MCF 10A (cell line): ENCODE measurements at regions not wholly inside any gene's neighbourhood (a gene's known extent, or its start where the extent isn't known, plus 50 kb on each side); places are given as distances from the start of the nearest gene placed in this dataset.
A peak's percentile ranks its signal among the peaks of the same experiment; 100 is the strongest.

Experiments used
- BruUV-seq: library from RNA; stranded (reverse); fragments of 400-500 nt; replicated peaks from 2 replicates; lab custom pipeline; 2021; lab: Mats Ljungman, UMichigan
- CTCF ChIA-PET: fragments of 300-600 bp; sonication (Branson Sonifier 250); formaldehyde crosslinking; extraction: SDS; loops from one replicate; lab custom pipeline; 2021; ENCODE audit warnings: antibody characterized with exemption, inconsistent platforms; lab: Yijun Ruan, JAX
- POLR2A ChIA-PET: fragments of 300-600, 350-650 bp; sonication (Branson Sonifier 250); formaldehyde crosslinking; extraction: SDS; loops from one replicate; lab custom pipeline; 2020; ENCODE audit warnings: antibody characterized with exemption, inconsistent platforms; lab: Yijun Ruan, JAX
- DNase-seq: peaks from one replicate; pipeline ENCODE4 v3.0.0-alpha.2; 2018; ENCODE audit not compliant: unreplicated experiment
- H3K27ac Mint-ChIP-seq: one replicate; pipeline ENCODE4 v1.8.0; 2022; ENCODE audit warnings: mild to moderate bottlenecking, low read depth, mixed read lengths; ENCODE audit not compliant: unreplicated experiment
- H3K27me3 Mint-ChIP-seq: one replicate; pipeline ENCODE4 v1.8.0; 2022; ENCODE audit warnings: mixed read lengths; ENCODE audit not compliant: insufficient read depth, unreplicated experiment
- H3K36me3 Mint-ChIP-seq: one replicate; pipeline ENCODE4 v1.8.0; 2022; ENCODE audit warnings: mild to moderate bottlenecking, moderate library complexity, mixed read lengths; ENCODE audit not compliant: insufficient read depth, unreplicated experiment
- H3K4me1 Mint-ChIP-seq: one replicate; pipeline ENCODE4 v1.8.0; 2022; ENCODE audit warnings: mixed read lengths; ENCODE audit not compliant: insufficient read depth, unreplicated experiment
- H3K4me3 Mint-ChIP-seq: one replicate; pipeline ENCODE4 v1.8.0; 2022; ENCODE audit warnings: mild to moderate bottlenecking, moderate library complexity, mixed read lengths; ENCODE audit not compliant: unreplicated experiment
- H3K9me3 Mint-ChIP-seq: one replicate; pipeline ENCODE4 v1.8.0; 2022; ENCODE audit warnings: mixed read lengths; ENCODE audit not compliant: unreplicated experiment
- CTCF ChIP-seq: fragments of 200-600 bp; IDR thresholded peaks from one replicate; pipeline ENCODE4 v1.8.0; 2022; ENCODE audit warnings: antibody characterized with exemption, mild to moderate bottlenecking; ENCODE audit not compliant: unreplicated experiment
- intact Hi-C: fragments of 100-400 bp; cut with micrococcal nuclease; formaldehyde crosslinking; loops from 2 replicates; pipeline ENCODE4 v1.14.1; 2022

GRCh38 chr14:97005934-97006333 is 208.8 kb downstream of the VRK1 start:
- intact Hi-C loops, result no loop called here
- ChIA-PET CTCF (no interaction called here), POLR2A (no interaction called here)
- no peak overlapping the region for H3K4me3 Mint-ChIP-seq
- TF ChIP-seq CTCF, result no peak
- no peaks in the 10 kb centered on the region for H3K4me1 Mint-ChIP-seq
- H3K27ac Mint-ChIP-seq, result no peak overlapping the region
- no peak for DNase-seq
- no TSS peak for BruUV-seq
- peaks cover 8% of the 10 kb centered on the region for H3K9me3 Mint-ChIP-seq
- H3K27me3 Mint-ChIP-seq, result peaks cover 18% of the 10 kb centered on the region
- no peaks in the 10 kb centered on the region for H3K36me3 Mint-ChIP-seq

GRCh38 chr14:97010491-97011160 is 213.4 kb downstream of the VRK1 start:
- no peaks in the 10 kb centered on the region for H3K9me3 Mint-ChIP-seq

GRCh38 chr14:97013878-97014277 is 216.7 kb downstream of the VRK1 start:
- Mint-ChIP-seq H3K36me3 (no peaks in the 10 kb centered on the region), H3K27me3 (peaks cover 38% of the 10 kb centered on the region), H3K27ac (no peak overlapping the region), H3K4me3 (no peak overlapping the region), H3K9me3 (no peaks in the 10 kb centered on the region), H3K4me1 (no peaks in the 10 kb centered on the region)
- intact Hi-C loops, result no loop called here
- BruUV-seq, result no TSS peak
- POLR2A ChIA-PET, result no interaction called here
- CTCF ChIA-PET, result interaction anchor here (0.5 kb wide), 1 partner anchor 93 kb away, joined by 3 read pairs; no protein-coding TSS in a partner anchor
- TF ChIP-seq CTCF, result no peak
- no peak for DNase-seq

More at GRCh38 chr14:97010491-97011160, 213.4 kb downstream of the VRK1 start:
- DNase-seq, result no peak
- CTCF ChIA-PET, result interaction anchor here (0.6 to 0.7 kb wide), 2 partner anchors 104 to 850 kb away, joined by 3 to 6 read pairs; no protein-coding TSS in a partner anchor
- H3K27me3 Mint-ChIP-seq, result peaks cover 38% of the 10 kb centered on the region
- BruUV-seq, result no TSS peak
- TF ChIP-seq CTCF, result peak; percentile 14
- H3K4me1 Mint-ChIP-seq, result no peaks in the 10 kb centered on the region
- POLR2A ChIA-PET, result no interaction called here
- H3K36me3 Mint-ChIP-seq, result no peaks in the 10 kb centered on the region
- no peak overlapping the region for H3K27ac Mint-ChIP-seq
- intact Hi-C loops, result no loop called here
- H3K4me3 Mint-ChIP-seq, result no peak overlapping the region

- H3K36me3 Mint-ChIP-seq, result no peaks in the 10 kb centered on the region
- CTCF ChIA-PET, result interaction anchor here (1.0 kb wide), 1 partner anchor 10 kb away, joined by 3 read pairs; no protein-coding TSS in a partner anchor
- no peak overlapping the region for H3K4me3 Mint-ChIP-seq
- intact Hi-C loops, result no loop called here
- H3K4me1 Mint-ChIP-seq, result no peaks in the 10 kb centered on the region
- TF ChIP-seq CTCF, result no peak
- H3K27ac Mint-ChIP-seq, result no peak overlapping the region
- no peaks in the 10 kb centered on the region for H3K9me3 Mint-ChIP-seq
- no peaks in the 10 kb centered on the region for H3K27me3 Mint-ChIP-seq
- POLR2A ChIA-PET, result no interaction called here
- DNase-seq, result no peak
- BruUV-seq, result no TSS peak
Observed at GRCh38 chr14:97021001-97021400, 223.8 kb downstream of the VRK1 start.
